Neural cell (in vitro differentiated cells): ENCODE measurements at regions not wholly inside any gene's neighbourhood (a gene's known extent, or its start where the extent isn't known, plus 50 kb on each side); places are given as distances from the start of the nearest gene placed in this dataset.

Experiments
- EZH2 ChIP-seq: fragments of 200-600, 300-800 bp; shearing (Covaris generic), sonication (generic); IDR thresholded peaks from 2 replicates; pipeline ENCODE4 v1.6.1; 2014; ENCODE audit warnings: antibody characterized with exemption, low read length, borderline replicate concordance, mild to moderate bottlenecking; ENCODE audit not compliant: insufficient read depth, poor library complexity, severe bottlenecking
- POLR2AphosphoS5 ChIP-seq: IDR thresholded peaks from 2 replicates; pipeline ENCODE4 v1.6.1; 2012
- SMC3 ChIP-seq: fragments of 450-650 bp; conservative IDR thresholded peaks from 2 replicates; pipeline ENCODE4 v1.6.1; 2014; ENCODE audit warnings: antibody characterized with exemption, mild to moderate bottlenecking, moderate library complexity; ENCODE audit not compliant: poor library complexity
- TAF1 ChIP-seq: IDR thresholded peaks from 2 replicates; pipeline ENCODE4 v1.6.1; 2012; ENCODE audit warnings: low read depth
- TF ChIP-seq, protein P1 (sequence below): fragments of 450-650 bp; IDR thresholded peaks from 2 replicates; pipeline ENCODE4 v1.5.1; 2014; ENCODE audit warnings: antibody characterized with exemption, mild to moderate bottlenecking, moderate library complexity; ENCODE audit not compliant: poor library complexity, severe bottlenecking
- TF ChIP-seq, protein P2 (sequence below): IDR thresholded peaks from 2 replicates; pipeline ENCODE4 v1.6.1; 2012; ENCODE audit warnings: borderline replicate concordance

DNA sequence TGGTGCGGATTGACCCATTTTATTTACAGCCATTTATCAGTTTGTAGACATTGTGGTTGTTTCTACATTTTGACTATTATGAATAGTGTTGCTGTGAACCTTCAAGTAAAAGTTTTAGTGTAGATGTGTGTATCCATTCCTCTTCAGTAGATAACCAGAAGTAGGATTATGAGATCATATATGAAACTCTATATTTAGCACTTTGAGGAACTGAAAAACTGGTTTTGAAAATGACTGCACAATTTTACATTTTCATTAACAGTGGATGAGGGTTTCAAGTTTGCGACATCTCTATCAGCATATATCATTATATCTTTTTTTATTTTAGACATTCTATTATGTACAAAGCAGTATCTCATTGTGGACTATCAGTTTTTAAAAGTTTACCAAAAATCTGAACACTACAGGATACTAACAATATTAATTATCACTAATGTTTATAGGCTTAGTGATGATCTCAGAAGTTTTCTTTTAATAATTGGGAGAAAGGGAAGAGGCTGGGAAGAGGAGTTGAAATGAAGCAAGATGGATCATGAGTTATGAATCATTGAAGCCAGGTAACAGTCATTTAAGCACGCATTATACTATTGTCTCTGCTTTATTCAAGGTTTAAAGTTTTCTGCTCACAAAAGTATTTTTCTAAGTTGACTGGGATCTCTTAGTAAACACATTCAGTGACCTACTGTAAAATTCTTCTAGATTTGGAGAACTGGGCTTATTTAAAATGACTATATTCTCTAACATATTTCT, 329.0 kb upstream of the LRATD1 start:
- TF ChIP-seq, protein P1, sequence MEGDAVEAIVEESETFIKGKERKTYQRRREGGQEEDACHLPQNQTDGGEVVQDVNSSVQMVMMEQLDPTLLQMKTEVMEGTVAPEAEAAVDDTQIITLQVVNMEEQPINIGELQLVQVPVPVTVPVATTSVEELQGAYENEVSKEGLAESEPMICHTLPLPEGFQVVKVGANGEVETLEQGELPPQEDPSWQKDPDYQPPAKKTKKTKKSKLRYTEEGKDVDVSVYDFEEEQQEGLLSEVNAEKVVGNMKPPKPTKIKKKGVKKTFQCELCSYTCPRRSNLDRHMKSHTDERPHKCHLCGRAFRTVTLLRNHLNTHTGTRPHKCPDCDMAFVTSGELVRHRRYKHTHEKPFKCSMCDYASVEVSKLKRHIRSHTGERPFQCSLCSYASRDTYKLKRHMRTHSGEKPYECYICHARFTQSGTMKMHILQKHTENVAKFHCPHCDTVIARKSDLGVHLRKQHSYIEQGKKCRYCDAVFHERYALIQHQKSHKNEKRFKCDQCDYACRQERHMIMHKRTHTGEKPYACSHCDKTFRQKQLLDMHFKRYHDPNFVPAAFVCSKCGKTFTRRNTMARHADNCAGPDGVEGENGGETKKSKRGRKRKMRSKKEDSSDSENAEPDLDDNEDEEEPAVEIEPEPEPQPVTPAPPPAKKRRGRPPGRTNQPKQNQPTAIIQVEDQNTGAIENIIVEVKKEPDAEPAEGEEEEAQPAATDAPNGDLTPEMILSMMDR, result no peak
- TF ChIP-seq SMC3, result no peak
- TF ChIP-seq TAF1, result no peak
- TF ChIP-seq, protein P2, sequence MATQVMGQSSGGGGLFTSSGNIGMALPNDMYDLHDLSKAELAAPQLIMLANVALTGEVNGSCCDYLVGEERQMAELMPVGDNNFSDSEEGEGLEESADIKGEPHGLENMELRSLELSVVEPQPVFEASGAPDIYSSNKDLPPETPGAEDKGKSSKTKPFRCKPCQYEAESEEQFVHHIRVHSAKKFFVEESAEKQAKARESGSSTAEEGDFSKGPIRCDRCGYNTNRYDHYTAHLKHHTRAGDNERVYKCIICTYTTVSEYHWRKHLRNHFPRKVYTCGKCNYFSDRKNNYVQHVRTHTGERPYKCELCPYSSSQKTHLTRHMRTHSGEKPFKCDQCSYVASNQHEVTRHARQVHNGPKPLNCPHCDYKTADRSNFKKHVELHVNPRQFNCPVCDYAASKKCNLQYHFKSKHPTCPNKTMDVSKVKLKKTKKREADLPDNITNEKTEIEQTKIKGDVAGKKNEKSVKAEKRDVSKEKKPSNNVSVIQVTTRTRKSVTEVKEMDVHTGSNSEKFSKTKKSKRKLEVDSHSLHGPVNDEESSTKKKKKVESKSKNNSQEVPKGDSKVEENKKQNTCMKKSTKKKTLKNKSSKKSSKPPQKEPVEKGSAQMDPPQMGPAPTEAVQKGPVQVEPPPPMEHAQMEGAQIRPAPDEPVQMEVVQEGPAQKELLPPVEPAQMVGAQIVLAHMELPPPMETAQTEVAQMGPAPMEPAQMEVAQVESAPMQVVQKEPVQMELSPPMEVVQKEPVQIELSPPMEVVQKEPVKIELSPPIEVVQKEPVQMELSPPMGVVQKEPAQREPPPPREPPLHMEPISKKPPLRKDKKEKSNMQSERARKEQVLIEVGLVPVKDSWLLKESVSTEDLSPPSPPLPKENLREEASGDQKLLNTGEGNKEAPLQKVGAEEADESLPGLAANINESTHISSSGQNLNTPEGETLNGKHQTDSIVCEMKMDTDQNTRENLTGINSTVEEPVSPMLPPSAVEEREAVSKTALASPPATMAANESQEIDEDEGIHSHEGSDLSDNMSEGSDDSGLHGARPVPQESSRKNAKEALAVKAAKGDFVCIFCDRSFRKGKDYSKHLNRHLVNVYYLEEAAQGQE, result no peak
- TF ChIP-seq POLR2AphosphoS5, result no peak
- TF ChIP-seq EZH2, result no peak
